Stimulated activated CD4-positive, alpha-beta T cell treated with anti-CD3 and anti-CD28 coated beads, Interleukin-2, amount 100 ng/mL, for 48 hours (primary cell): ENCODE measurements at regions not wholly inside any gene's neighbourhood (a gene's known extent, or its start where the extent isn't known, plus 50 kb on each side); places are given as distances from the start of the nearest gene placed in this dataset.

Experiments
- DNase-seq, 2 donors: peaks; one replicate each; pipeline ENCODE4 v3.0.0-alpha.2; 2020

GRCh38 chr22:49052023-49052538 lies 775.6 kb downstream of the BRD1 start:
- DNase-seq: peak; percentile 1 to 49

- DNase-seq: no peak
These were observed 776.1 kb downstream of the BRD1 start for GRCh38 chr22:49051491-49052022.

- DNase-seq: no peak
These were observed 778.0 kb downstream of the BRD1 start for GRCh38 chr22:49049691-49050090.

- DNase-seq: no peak
These were observed 779.1 kb downstream of the BRD1 start for GRCh38 chr22:49048591-49048990.

- no peak for DNase-seq
These were observed 780.2 kb downstream of the BRD1 start for GRCh38 chr22:49047447-49047846.

- peak; percentile 12 to 26 for DNase-seq
These were observed 780.9 kb downstream of the BRD1 start for GRCh38 chr22:49046546-49047361.

GRCh38 chr22:49046000-49046545 lies 781.6 kb downstream of the BRD1 start:
- DNase-seq: no peak

GRCh38 chr22:49045276-49045675 lies 782.4 kb downstream of the BRD1 start:
- no peak for DNase-seq

GRCh38 chr22:49044776-49045175 lies 782.9 kb downstream of the BRD1 start:
- DNase-seq: no peak

- DNase-seq: no peak
These were observed 783.6 kb downstream of the BRD1 start for GRCh38 chr22:49044091-49044490.

- DNase-seq: no peak
These were observed 784.5 kb downstream of the BRD1 start for GRCh38 chr22:49042877-49043859.

- no peak for DNase-seq
These were observed 785.6 kb downstream of the BRD1 start for GRCh38 chr22:49042066-49042465.

- no peak for DNase-seq
These were observed 786.8 kb downstream of the BRD1 start for GRCh38 chr22:49040754-49041467.

GRCh38 chr22:49040111-49040510 lies 787.6 kb downstream of the BRD1 start:
- no peak for DNase-seq

- no peak for DNase-seq
These were observed 788.0 kb downstream of the BRD1 start for GRCh38 chr22:49039625-49040024.

- no peak for DNase-seq
These were observed 789.9 kb downstream of the BRD1 start for GRCh38 chr22:49037701-49038245.

- DNase-seq: no peak
These were observed 791.2 kb downstream of the BRD1 start for GRCh38 chr22:49036513-49036912.

GRCh38 chr22:49035818-49036457 lies 791.7 kb downstream of the BRD1 start:
- DNase-seq: no peak

GRCh38 chr22:49034836-49035817 lies 792.5 kb downstream of the BRD1 start:
- no peak for DNase-seq

- DNase-seq: no peak
These were observed 794.1 kb downstream of the BRD1 start for GRCh38 chr22:49033616-49034015.
